ENCODE measurements at regions not wholly inside any gene's neighbourhood (a gene's known extent, or its start where the extent isn't known, plus 50 kb on each side); places are given as distances from the start of the nearest gene placed in this dataset.

DNA sequence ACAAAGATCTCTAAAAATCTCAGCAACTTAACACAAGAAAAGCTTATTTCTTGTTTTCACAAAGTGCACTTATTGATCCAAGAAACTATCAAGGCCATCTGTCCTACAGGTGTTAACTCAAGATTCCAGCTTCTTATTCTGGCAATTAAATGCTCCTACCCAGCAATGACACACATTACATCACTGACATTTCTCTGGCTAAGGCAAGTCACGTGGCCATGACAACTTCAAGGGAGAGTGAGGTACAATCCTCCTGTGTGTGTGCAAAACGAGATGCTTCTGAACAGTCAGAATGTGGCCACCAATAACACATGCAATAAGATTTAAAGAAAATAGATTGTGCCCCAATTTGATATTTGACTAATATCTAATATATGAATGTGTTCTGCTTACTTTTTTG, 169.3 kb upstream of the BTBD3 start:
- H3K4me3 ChIP-seq (ENCODE audit: low read depth, low read length) = no peak overlapping the region
- in situ Hi-C loops (cut with HindIII; ENCODE audit: low sequenced_read_pairs) = no loop called here
- DNase-seq (ENCODE audit: low read depth, low spot score) = no peak
- TF ChIP-seq, protein P1, sequence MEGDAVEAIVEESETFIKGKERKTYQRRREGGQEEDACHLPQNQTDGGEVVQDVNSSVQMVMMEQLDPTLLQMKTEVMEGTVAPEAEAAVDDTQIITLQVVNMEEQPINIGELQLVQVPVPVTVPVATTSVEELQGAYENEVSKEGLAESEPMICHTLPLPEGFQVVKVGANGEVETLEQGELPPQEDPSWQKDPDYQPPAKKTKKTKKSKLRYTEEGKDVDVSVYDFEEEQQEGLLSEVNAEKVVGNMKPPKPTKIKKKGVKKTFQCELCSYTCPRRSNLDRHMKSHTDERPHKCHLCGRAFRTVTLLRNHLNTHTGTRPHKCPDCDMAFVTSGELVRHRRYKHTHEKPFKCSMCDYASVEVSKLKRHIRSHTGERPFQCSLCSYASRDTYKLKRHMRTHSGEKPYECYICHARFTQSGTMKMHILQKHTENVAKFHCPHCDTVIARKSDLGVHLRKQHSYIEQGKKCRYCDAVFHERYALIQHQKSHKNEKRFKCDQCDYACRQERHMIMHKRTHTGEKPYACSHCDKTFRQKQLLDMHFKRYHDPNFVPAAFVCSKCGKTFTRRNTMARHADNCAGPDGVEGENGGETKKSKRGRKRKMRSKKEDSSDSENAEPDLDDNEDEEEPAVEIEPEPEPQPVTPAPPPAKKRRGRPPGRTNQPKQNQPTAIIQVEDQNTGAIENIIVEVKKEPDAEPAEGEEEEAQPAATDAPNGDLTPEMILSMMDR (IDR thresholded peaks at IDR 0.05; ENCODE audit: low read depth, low read length) = no peak

DNA sequence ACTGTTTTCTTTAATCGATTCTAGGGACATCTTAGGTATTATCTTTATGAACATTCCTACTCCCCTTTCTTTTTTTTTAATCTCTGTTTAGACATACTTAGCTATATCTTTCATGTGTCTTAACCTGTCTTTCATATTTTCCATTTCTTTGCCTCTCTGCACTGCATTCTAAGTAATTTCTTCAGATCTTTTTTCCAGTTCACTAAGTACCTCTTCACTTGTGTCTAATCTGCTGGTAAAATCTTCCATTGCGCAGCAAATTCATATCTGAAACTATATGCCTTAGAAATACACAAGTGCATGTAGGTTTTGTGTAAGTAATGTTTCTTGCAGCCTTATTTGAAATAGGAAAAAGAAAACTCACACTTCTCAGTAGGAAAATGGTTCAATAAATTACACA, 165.4 kb upstream of the BTBD3 start:
- H3K4me3 ChIP-seq (ENCODE audit: low read depth, low read length) = no peak overlapping the region
- in situ Hi-C loops (cut with HindIII; ENCODE audit: low sequenced_read_pairs) = no loop called here

DNA sequence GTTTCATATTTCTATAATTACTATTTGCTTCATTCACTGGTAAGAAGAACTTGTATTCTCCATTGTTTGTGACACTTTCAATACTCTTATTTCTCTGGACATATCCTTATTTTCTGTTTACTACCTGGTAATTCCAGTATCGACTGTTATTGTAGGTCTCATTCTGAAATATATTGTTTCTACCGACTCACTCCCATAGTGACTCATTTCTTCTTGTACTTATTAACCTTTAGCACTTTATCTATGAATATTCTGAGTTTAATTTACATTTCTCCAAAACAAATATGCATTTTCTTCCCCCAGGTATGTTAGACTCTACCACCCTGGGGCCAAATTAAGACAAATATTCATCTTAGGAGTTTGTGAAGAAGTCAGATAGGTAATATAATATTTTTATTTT, 164.5 kb upstream of the BTBD3 start:
- no peak for DNase-seq (ENCODE audit: low read depth, low spot score)
- TF ChIP-seq, protein P1 (IDR thresholded peaks at IDR 0.05; ENCODE audit: low read depth, low read length) = no peak
- in situ Hi-C loops (cut with HindIII; ENCODE audit: low sequenced_read_pairs) = no loop called here
- no peak overlapping the region for H3K4me3 ChIP-seq (ENCODE audit: low read depth, low read length)

More for the DNA sequence above, 165.4 kb upstream of the BTBD3 start:
- TF ChIP-seq, protein P1 (IDR thresholded peaks at IDR 0.05; ENCODE audit: low read depth, low read length) = no peak
- DNase-seq (ENCODE audit: low read depth, low spot score) = no peak

DNA sequence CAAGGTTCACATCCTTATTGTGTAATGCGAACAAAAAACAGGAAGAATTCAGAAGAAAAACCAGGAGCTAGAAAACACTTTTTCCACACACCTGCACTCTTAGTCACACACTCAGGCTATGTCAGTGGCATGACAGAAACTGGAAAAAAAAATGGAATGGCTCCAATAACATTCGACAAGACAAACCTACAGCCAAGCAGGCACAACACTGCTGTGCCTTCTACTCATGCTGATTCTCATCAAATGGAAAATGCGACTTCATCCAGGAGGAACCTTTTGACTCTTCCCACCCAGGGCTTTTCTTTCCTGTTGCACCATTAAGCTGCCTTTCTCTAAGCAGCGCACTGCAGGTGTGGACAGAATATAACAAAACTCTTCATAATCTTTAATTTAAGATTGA, 163.2 kb upstream of the BTBD3 start:
- H3K4me3 ChIP-seq (ENCODE audit: low read depth, low read length) = no peak overlapping the region
- DNase-seq (ENCODE audit: low read depth, low spot score) = no peak
- in situ Hi-C loops (cut with HindIII; ENCODE audit: low sequenced_read_pairs) = no loop called here
- TF ChIP-seq, protein P1 (IDR thresholded peaks at IDR 0.05; ENCODE audit: low read depth, low read length) = no peak

DNA sequence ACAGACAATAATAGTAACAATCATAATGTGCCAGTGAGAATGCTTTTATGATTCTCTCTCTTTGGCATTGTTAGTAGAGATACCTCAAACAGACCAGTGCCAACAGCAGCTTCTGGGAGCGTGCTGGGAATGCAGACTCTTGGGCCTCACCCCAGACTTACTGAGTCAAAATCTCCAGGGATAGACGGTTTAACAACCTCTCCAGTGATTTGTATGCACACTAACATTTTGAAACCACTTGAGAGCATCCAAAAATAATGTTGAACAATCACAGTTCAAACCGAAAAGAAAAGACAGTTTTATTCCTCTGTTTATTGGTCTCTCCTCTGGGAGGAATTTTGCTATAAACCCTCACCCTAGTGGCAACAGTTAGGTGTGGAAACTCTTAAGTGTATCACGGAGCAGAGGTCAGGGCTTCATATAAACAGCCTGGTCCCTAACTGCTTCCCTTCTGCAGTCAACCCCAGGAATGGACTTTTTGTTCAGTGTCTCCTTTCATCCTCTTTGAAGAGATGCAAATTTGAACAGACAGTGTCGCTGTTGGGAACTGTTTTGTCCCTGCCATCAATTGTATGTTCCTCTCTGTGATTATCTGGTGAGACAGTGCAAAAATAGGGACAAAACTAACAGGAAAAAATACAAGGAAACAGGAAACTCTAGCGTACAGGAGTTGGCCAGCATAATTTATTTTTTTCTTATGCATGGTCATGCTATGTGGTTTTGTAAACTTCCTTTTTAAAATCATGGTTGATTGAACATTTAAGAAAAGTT, 162.4 kb upstream of the BTBD3 start:
- no peak overlapping the region for H3K4me3 ChIP-seq (ENCODE audit: low read depth, low read length)
- TF ChIP-seq, protein P1 (IDR thresholded peaks at IDR 0.05; ENCODE audit: low read depth, low read length) = no peak
- in situ Hi-C loops (cut with HindIII; ENCODE audit: low sequenced_read_pairs) = no loop called here
- DNase-seq (ENCODE audit: low read depth, low spot score) = no peak

DNA sequence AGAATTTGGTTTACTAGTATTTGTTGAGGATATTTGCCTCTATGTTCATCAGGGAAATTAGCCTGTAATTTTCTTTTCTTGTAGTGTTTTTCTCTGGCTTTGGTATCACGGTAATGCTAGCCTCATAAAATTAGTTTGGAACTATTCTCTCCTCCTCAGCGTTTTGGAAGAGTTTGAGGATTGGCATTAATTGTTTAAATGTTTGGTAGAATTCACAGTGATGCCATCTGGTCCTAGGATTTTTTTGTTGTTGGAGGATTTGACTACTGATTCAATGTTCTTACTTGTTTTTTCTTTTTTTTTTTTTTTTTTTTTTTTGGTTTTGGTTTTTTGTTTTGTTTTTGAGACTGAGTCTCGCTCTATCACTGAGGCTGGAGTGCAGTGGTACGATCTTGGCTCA, 156.2 kb upstream of the BTBD3 start:
- in situ Hi-C loops (cut with HindIII; ENCODE audit: low sequenced_read_pairs) = no loop called here
- TF ChIP-seq, protein P1 (IDR thresholded peaks at IDR 0.05; ENCODE audit: low read depth, low read length) = no peak
- DNase-seq (ENCODE audit: low read depth, low spot score) = no peak
- no peak overlapping the region for H3K4me3 ChIP-seq (ENCODE audit: low read depth, low read length)

Data from astrocyte of the spinal cord (primary cell).